Heart right ventricle (tissue), 16 donors: ENCODE measurements at regions not wholly inside any gene's neighbourhood (a gene's known extent, or its start where the extent isn't known, plus 50 kb on each side); places are given as distances from the start of the nearest gene placed in this dataset.
"Not testable (repeated sequence)": the region's sequence is repeated elsewhere in the genome, so short reads cannot be mapped to it uniquely, and the experiment has no call there.

Source experiments
- ATAC-seq, 8 donors: fragments of 200-7000 bp; cut with Tn5 transposase; one replicate each; pipeline ENCODE4 v1.9.1; 2020; ENCODE audit warnings: mild to moderate bottlenecking in 8 of 8, moderate library complexity in 8 of 8, moderate number of reproducible peaks in 1 of 8
- DNase-seq, 2 donors: peaks; one replicate each; pipeline ENCODE4 v3.0.0-alpha.2; 2020
- H3K27ac ChIP-seq, 10 donors: fragments of 200-600 bp; sonication (generic) in 2 of 10; one replicate each; pipeline versions ENCODE4 v1.5.0 to v1.8.0; 2020 to 2022; ENCODE audit warnings: mild to moderate bottlenecking in 3 of 10
- H3K27me3 ChIP-seq, 7 donors: fragments of 200-600 bp; one replicate each; pipeline ENCODE4 v1.8.0; 2021 to 2022; ENCODE audit warnings: mild to moderate bottlenecking in 2 of 7
- H3K36me3 ChIP-seq, 9 donors: fragments of 200-600 bp; sonication (generic) in 1 of 9; one replicate each; pipeline versions ENCODE4 v1.5.0 to v1.8.0; 2020 to 2022; ENCODE audit warnings: mild to moderate bottlenecking in 2 of 9
- H3K4me1 ChIP-seq, 9 donors: fragments of 200-600 bp; sonication (generic) in 1 of 9; one replicate each; pipeline versions ENCODE4 v1.5.0 to v1.8.0; 2020 to 2022; ENCODE audit warnings: mild to moderate bottlenecking in 4 of 9
- H3K4me3 ChIP-seq, 10 donors: fragments of 200-600 bp; sonication (generic) in 2 of 10; one replicate each; pipeline versions ENCODE4 v1.5.0 to v1.8.0; 2020 to 2022; ENCODE audit warnings: mild to moderate bottlenecking in 7 of 10, moderate library complexity in 2 of 10
- H3K9me3 ChIP-seq, 11 donors: fragments of 200-600 bp in 10 of 11; sonication (generic) in 2 of 11; one replicate each; pipeline versions ENCODE4 v1.5.0 to v1.8.0; 2013 to 2022; ENCODE audit warnings: mild to moderate bottlenecking in 2 of 11, control low read depth in 1 of 11, moderate library complexity in 1 of 11
- WGBS, 2 donors: extraction: QIAGEN DNeasy Blood & Tissue Kit; methylation state at CpG; one replicate each; pipeline ENCODE4 v1.1.7; 2013; ENCODE audit warnings: inconsistent platforms in 1 of 2; 5-methylcytosine and 5-hydroxymethylcytosine counted together
- intact Hi-C, 10 donors: fragments of 100-400 bp; cut with DNase I; formaldehyde crosslinking; loops; one replicate each; pipeline versions ENCODE4 v1.11.1 to v1.14.2; 2022
- TF ChIP-seq, protein P1 (sequence below), 9 donors: fragments of 200-600 bp; sonication (generic) in 2 of 9; IDR thresholded peaks; one replicate each; pipeline versions ENCODE4 v1.5.0 to v1.8.0; 2021 to 2022; ENCODE audit warnings: antibody characterized with exemption in 9 of 9, mild to moderate bottlenecking in 5 of 9, moderate library complexity in 1 of 9
- donor health status: Arrhythmogenic right ventricular cardiomyopathy.
- donor health status: ischemic (EF 13 %, LVEDD 7.1; RV severe dilation, severe dysfunction).
- donor health status: healthy with polysubstance abuse.
- donor health status: DM: no; HTN: yes; CAD: no.
- donor health status: DM: no; HTN: no; CAD: no.
- donor health status: ischemic (EF 25% LVEDD 6.9; RV normal size, moderate dysfunction).
- donor health status: ischemic (EF 25% LVEDD 5.7; RV mildly dilated, moderate dysfunction).
- donor health status: healthy.
- donor health status: DM: yes; HTN: yes; CAD: no.
- donor health status: Ischemic cardiomyopathy.
- donor health status: ischemic (EF 35%, LVEDD 5.7; RV mildly dilated, moderate dysfunction).
- donor health status: nonischemic (EF 11% LVEDD 7.7; RV severe dilation, severe dysfunction).
- donor health status: DM: yes; HTN: yes; CAD: no.
- donor health status: PGD.
- donor health status: ischemic (EF 29% LVEDD 5.4; RV normal size, mild dysfunction).
- donor health status: nonischemic (EF 23%, LVEDD 6.1; RV moderate dilation, normal function).

DNA sequence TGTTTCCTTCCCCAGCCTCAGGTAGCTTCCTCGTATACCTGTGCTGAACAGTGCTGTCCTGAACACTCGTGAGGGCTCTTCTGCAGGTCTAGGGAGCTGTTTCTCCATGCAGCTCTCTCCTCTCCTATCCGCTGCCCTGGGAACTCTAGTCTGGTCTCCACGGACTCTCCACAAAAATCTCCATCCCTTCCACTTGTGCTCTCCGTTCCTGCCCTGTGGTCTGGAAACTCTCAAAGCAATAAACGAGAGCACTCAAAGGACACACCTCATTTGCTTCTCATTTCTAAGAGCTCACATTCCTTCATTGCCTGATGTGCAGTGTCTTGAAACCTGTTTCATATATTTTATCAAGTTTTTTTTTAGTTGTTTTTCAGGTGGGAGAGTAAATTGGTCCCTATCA is 235.9 kb upstream of the RGS17 start:
- H3K4me1 ChIP-seq: no peaks in the 10 kb centered on the region
- ATAC-seq (no peak), DNase-seq (no peak)
- no peak overlapping the region for H3K4me3 ChIP-seq
- intact Hi-C loops: no loop called here
- H3K36me3 ChIP-seq: no peaks in the 10 kb centered on the region
- H3K27ac ChIP-seq: no peak overlapping the region
- peaks cover 0 to 7% (median 0%) of the 10 kb centered on the region in 7 donors for H3K27me3 ChIP-seq
- TF ChIP-seq, protein P1, sequence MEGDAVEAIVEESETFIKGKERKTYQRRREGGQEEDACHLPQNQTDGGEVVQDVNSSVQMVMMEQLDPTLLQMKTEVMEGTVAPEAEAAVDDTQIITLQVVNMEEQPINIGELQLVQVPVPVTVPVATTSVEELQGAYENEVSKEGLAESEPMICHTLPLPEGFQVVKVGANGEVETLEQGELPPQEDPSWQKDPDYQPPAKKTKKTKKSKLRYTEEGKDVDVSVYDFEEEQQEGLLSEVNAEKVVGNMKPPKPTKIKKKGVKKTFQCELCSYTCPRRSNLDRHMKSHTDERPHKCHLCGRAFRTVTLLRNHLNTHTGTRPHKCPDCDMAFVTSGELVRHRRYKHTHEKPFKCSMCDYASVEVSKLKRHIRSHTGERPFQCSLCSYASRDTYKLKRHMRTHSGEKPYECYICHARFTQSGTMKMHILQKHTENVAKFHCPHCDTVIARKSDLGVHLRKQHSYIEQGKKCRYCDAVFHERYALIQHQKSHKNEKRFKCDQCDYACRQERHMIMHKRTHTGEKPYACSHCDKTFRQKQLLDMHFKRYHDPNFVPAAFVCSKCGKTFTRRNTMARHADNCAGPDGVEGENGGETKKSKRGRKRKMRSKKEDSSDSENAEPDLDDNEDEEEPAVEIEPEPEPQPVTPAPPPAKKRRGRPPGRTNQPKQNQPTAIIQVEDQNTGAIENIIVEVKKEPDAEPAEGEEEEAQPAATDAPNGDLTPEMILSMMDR (IDR thresholded peaks at IDR 0.05): no peak
- H3K9me3 ChIP-seq: peaks cover 0 to 14% (median 0%) of the 10 kb centered on the region in 11 donors
- 69 to 72% methylated on average over 6 of the region's 6 CpGs for WGBS, 2 donors

DNA sequence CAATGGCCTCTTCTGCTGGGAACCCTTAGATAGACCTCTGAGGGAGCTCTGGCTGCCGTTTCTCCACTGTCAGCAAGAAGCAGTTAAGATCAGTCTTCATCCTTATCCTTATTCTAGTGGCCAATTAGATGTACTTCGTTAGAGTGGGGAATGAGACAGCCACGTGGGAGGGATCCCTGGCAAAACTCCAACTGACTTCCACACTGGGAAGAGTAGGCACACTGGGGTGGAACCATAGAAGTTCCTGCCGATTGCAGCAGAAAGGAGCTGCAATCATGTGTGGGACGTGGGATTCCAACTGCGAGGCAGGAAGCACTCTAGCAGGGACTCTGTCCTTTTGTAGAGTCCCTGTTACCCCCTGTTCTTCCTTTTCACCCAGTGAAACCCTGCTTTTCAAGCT is 226.3 kb upstream of the RGS17 start:
- Histone ChIP-seq H3K36me3 (no peaks in the 10 kb centered on the region), H3K9me3 (peaks cover 0 to 10% (median 0%) of the 10 kb centered on the region in 11 donors), H3K4me1 (no peaks in the 10 kb centered on the region), H3K27me3 (no peaks in the 10 kb centered on the region), H3K4me3 (no peak overlapping the region), H3K27ac (no peak overlapping the region)
- 55 to 56% methylated on average over 6 of the region's 6 CpGs for WGBS, 2 donors
- no peak for ATAC-seq
- intact Hi-C loops: no loop called here
- DNase-seq: no peak
- TF ChIP-seq, protein P1 (IDR thresholded peaks at IDR 0.05): no peak

DNA sequence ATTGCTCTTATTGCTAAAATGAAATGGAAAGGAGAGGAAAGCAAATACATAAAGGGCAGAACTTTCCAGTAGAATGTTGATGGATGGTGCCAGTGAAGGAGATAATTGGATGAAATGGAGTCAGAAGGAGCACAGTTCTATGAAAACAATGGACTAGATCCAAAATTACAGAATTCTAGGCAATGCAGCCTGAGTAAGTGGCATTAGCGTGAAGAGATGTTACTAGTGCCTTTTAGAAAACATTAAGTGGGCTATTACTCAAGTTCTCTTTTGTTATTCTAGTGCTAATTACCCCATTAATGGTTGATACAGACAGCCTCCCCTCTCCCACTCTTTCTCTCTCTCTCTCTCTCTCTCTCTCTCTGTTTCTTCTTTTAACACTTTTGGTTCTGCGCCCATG is 209.5 kb upstream of the RGS17 start:
- no peaks in the 10 kb centered on the region for H3K36me3 ChIP-seq
- ATAC-seq (no peak), DNase-seq (no peak)
- H3K27ac ChIP-seq: no peak overlapping the region
- H3K27me3 ChIP-seq: peaks cover 0 to 2% (median 0%) of the 10 kb centered on the region in 7 donors
- no peak overlapping the region for H3K4me3 ChIP-seq
- 74 to 79% methylated on average over 2 of the region's 2 CpGs for WGBS, 2 donors
- intact Hi-C loops: no loop called here
- TF ChIP-seq, protein P1 (IDR thresholded peaks at IDR 0.05): no peak
- peaks cover 0 to 11% (median 0%) of the 10 kb centered on the region in 11 donors for H3K9me3 ChIP-seq
- no peaks in the 10 kb centered on the region for H3K4me1 ChIP-seq

DNA sequence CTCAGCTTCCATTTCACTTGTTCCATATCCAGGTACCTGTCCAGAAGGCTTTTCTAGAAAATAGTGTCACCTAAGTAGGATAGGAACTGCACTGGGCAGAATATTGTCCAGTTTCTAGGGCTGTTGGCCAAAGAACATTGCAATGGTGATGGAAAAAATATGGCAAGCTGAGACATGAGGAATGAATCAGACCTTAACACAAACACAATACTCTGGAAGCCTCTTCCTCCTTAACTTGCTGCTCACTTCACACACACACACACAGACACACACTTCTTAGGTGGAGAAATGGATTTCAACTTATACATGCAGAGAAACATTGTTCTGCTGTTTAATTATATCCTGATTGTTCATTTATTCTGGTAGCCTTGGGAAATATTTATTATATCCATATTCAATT is 203.0 kb upstream of the RGS17 start:
- H3K27me3 ChIP-seq: no peaks in the 10 kb centered on the region
- peaks cover 0 to 15% (median 0%) of the 10 kb centered on the region in 11 donors for H3K9me3 ChIP-seq
- DNase-seq (no peak), ATAC-seq (no peak)
- TF ChIP-seq, protein P1 (IDR thresholded peaks at IDR 0.05): no peak
- H3K4me1 ChIP-seq: no peaks in the 10 kb centered on the region
- H3K4me3 ChIP-seq: no peak overlapping the region
- intact Hi-C loops: no loop called here
- H3K36me3 ChIP-seq: no peaks in the 10 kb centered on the region
- no peak overlapping the region for H3K27ac ChIP-seq

DNA sequence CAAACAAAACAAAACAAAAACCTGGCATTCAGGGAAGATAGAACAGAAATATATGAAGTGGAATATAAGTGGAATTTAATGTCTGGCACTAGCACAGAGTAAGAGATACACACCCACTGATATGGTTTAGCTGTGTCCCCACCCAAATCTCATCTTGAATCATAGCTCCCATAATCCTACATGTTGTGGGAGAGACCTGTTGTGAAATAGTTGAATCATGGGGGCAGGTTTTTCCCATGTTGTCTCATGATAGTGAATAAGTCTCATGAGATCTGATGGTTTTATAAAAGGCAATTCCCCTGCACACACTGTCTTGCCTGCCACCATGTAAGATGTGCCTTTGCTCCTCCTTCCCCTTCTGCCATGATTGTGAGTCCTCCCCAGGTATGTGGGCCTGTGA is 200.1 kb upstream of the RGS17 start:
- H3K36me3 ChIP-seq, intact Hi-C loops, H3K27ac ChIP-seq, ATAC-seq, H3K9me3 ChIP-seq, H3K4me3 ChIP-seq, H3K27me3 ChIP-seq, DNase-seq, H3K4me1 ChIP-seq: not testable (repeated sequence)
